HCT116 (cell line): ENCODE measurements at regions not wholly inside any gene's neighbourhood (a gene's known extent, or its start where the extent isn't known, plus 50 kb on each side); places are given as distances from the start of the nearest gene placed in this dataset.

Source experiments
- ATAC-seq: fragments of 200-7000 bp; cut with Tn5 transposase; 2 replicates; pipeline ENCODE4 v1.9.1; 2020; ENCODE audit warnings: mild to moderate bottlenecking, moderate library complexity
- BruUV-seq: library from RNA; stranded (reverse); fragments of 400-500 nt; replicated peaks from 2 replicates; lab custom pipeline; 2021; lab: Mats Ljungman, UMichigan
- CTCF ChIA-PET: fragments of 300-600 bp; sonication (Branson Sonifier 250); formaldehyde crosslinking; loops from one replicate; lab custom pipeline; 2021; ENCODE audit warnings: antibody characterized with exemption; lab: Charles Lee
- POLR2A ChIA-PET: fragments of 300-600, 350-600 bp; sonication (Branson Sonifier 250); formaldehyde crosslinking; loops from one replicate; lab custom pipeline; 2021; ENCODE audit warnings: antibody characterized with exemption; lab: Charles Lee
- RAD21 ChIA-PET, 2 experiments: fragments of 300-600 bp; sonication (Branson Sonifier 250); formaldehyde crosslinking; loops; one replicate each; lab custom pipeline; 2023; ENCODE audit warnings: low total read pairs in 2 of 2; ENCODE audit not compliant: uncharacterized antibody in 2 of 2, unreplicated experiment in 2 of 2, low non-redundant PET in 1 of 2; lab: Charles Lee
- DNase-seq: peaks from one replicate; pipeline ENCODE4 v3.0.0-alpha.2; 2010; ENCODE audit warnings: low read depth, low spot score
- H2AFZ ChIP-seq: fragments of 200-600 bp; shearing (Covaris generic), sonication (generic); 2 replicates; pipeline ENCODE4 v1.6.1; 2017; ENCODE audit warnings: low read depth, mixed run types, mixed read lengths, antibody characterized with exemption, low read length; ENCODE audit not compliant: poor library complexity, severe bottlenecking
- H3K27ac ChIP-seq: 2 replicates; pipeline ENCODE4 v1.5.1; 2012; ENCODE audit warnings: low read depth, low read length
- H3K27me3 ChIP-seq: fragments of 200-600 bp; sonication (generic); 2 replicates; pipeline ENCODE4 v1.6.1; 2016; ENCODE audit warnings: mixed run types, low read length, mixed read lengths; ENCODE audit not compliant: insufficient read depth
- H3K36me3 ChIP-seq, 2 experiments: fragments of 200-500 bp in 1 of 2; fragments of 200-600 bp in 1 of 2; sonication (Bioruptor generic) in 1 of 2; sonication (generic) in 1 of 2; 2 replicates each; pipeline versions ENCODE4 v1.5.1 to v1.6.1; 2014 to 2016; ENCODE audit warnings: low read length in 2 of 2, inconsistent platforms in 1 of 2, mixed read lengths in 1 of 2, mixed run types in 1 of 2; ENCODE audit not compliant: insufficient read depth in 2 of 2, control insufficient read depth in 1 of 2
- H3K4me1 ChIP-seq, 2 experiments: fragments of 200-600 bp in 1 of 2; sonication (generic) in 1 of 2; 2 replicates each; pipeline versions ENCODE4 v1.5.1 to v1.6.1; 2012 to 2017; ENCODE audit warnings: low read length in 2 of 2, inconsistent platforms in 1 of 2, mild to moderate bottlenecking in 1 of 2, mixed read lengths in 1 of 2, mixed run types in 1 of 2, moderate library complexity in 1 of 2; ENCODE audit not compliant: insufficient read depth in 2 of 2, control insufficient read depth in 1 of 2
- H3K4me2 ChIP-seq: fragments of 200-600 bp; sonication (generic); 2 replicates; pipeline ENCODE4 v1.6.1; 2017; ENCODE audit warnings: mixed run types, low read length, mixed read lengths
- H3K4me3 ChIP-seq, 2 experiments: fragments of 200-600 bp in 1 of 2; sonication (generic) in 1 of 2; replicated peaks in 1 of 2; 2 replicates each; pipeline ENCODE4 v1.5.1; 2011 to 2016; ENCODE audit warnings: low read length in 2 of 2, control low read depth in 1 of 2, low read depth in 1 of 2, mild to moderate bottlenecking in 1 of 2, mixed read lengths in 1 of 2, mixed run types in 1 of 2
- H3K79me2 ChIP-seq: fragments of 200-600 bp; sonication (generic); 2 replicates; pipeline ENCODE4 v1.6.1; 2017; ENCODE audit warnings: mild to moderate bottlenecking, mixed run types, low read length, moderate library complexity, mixed read lengths; ENCODE audit not compliant: insufficient read depth
- H3K9ac ChIP-seq: fragments of 200-600 bp; sonication (generic); 2 replicates; pipeline ENCODE4 v1.6.1; 2016; ENCODE audit warnings: low read length, mixed read lengths
- H3K9me2 ChIP-seq: fragments of 200-600 bp; sonication (generic), shearing (Covaris generic); 2 replicates; pipeline ENCODE4 v1.6.1; 2017; ENCODE audit warnings: mixed run types, mild to moderate bottlenecking, moderate library complexity; ENCODE audit not compliant: insufficient read depth
- H3K9me3 ChIP-seq, 2 experiments: fragments of 200-500 bp in 1 of 2; fragments of 200-600 bp in 1 of 2; sonication (Bioruptor generic) in 1 of 2; sonication (generic) in 1 of 2; 2 replicates each; pipeline ENCODE4 v1.6.1; 2014 to 2017; ENCODE audit warnings: low read length in 2 of 2, mixed read lengths in 2 of 2, inconsistent platforms in 1 of 2, low read depth in 1 of 2, mild to moderate bottlenecking in 1 of 2, mixed run types in 1 of 2, moderate library complexity in 1 of 2; ENCODE audit not compliant: control insufficient read depth in 1 of 2, insufficient read depth in 1 of 2
- H4K20me1 ChIP-seq: fragments of 200-600 bp; sonication (generic), shearing (Covaris generic); 2 replicates; pipeline ENCODE4 v1.6.1; 2017; ENCODE audit warnings: mixed run types, mild to moderate bottlenecking, moderate library complexity; ENCODE audit not compliant: insufficient read depth
- EGR1 ChIP-seq: IDR thresholded peaks from 2 replicates; pipeline ENCODE4 v1.6.1; 2012; ENCODE audit warnings: low read depth
- EZH2phosphoT487 ChIP-seq: fragments of 200-600 bp; IDR thresholded peaks from 2 replicates; pipeline ENCODE4 v1.6.1; 2018; ENCODE audit warnings: antibody characterized with exemption, borderline replicate concordance
- FOSL1 ChIP-seq: IDR thresholded peaks from 2 replicates; pipeline ENCODE4 v1.6.1; 2012; ENCODE audit warnings: low read depth
- JUND ChIP-seq: IDR thresholded peaks from 2 replicates; pipeline ENCODE4 v1.6.1; 2012
- POLR2A ChIP-seq: IDR thresholded peaks from 2 replicates; pipeline ENCODE4 v1.7.0; 2011; ENCODE audit warnings: borderline replicate concordance; ENCODE audit not compliant: insufficient read depth, insufficient read length; ENCODE audit errors: extremely low read depth
- POLR2AphosphoS5 ChIP-seq: IDR thresholded peaks from 2 replicates; pipeline ENCODE4 v1.6.1; 2011; ENCODE audit warnings: mild to moderate bottlenecking, low read depth, low read length, moderate library complexity
- SP1 ChIP-seq: IDR thresholded peaks from 2 replicates; pipeline ENCODE4 v1.6.1; 2012; ENCODE audit warnings: low read depth
- SRF ChIP-seq: IDR thresholded peaks from 2 replicates; pipeline ENCODE4 v1.6.1; 2012; ENCODE audit warnings: low read depth
- ZFX ChIP-seq: fragments of 450-650 bp; IDR thresholded peaks from 2 replicates; pipeline ENCODE4 v1.6.1; 2017
- intact Hi-C: fragments of 100-400 bp; cut with micrococcal nuclease; formaldehyde crosslinking; loops from 2 replicates; pipeline ENCODE4 v1.10.0; 2022
- TF ChIP-seq, protein P1 (sequence below), 3 experiments: fragments of 200-600 bp in 1 of 3; sonication (generic) in 1 of 3; IDR thresholded peaks in 2 of 3; conservative IDR thresholded peaks in 1 of 3; 2 replicates each; pipeline ENCODE4 v1.5.1; 2012 to 2017; ENCODE audit warnings: low read depth in 2 of 3, low read length in 2 of 3, antibody characterized with exemption in 1 of 3, borderline replicate concordance in 1 of 3, control low read depth in 1 of 3, mild to moderate bottlenecking in 1 of 3, mixed read lengths in 1 of 3, mixed run types in 1 of 3, moderate library complexity in 1 of 3; ENCODE audit not compliant: insufficient read depth in 1 of 3

DNA sequence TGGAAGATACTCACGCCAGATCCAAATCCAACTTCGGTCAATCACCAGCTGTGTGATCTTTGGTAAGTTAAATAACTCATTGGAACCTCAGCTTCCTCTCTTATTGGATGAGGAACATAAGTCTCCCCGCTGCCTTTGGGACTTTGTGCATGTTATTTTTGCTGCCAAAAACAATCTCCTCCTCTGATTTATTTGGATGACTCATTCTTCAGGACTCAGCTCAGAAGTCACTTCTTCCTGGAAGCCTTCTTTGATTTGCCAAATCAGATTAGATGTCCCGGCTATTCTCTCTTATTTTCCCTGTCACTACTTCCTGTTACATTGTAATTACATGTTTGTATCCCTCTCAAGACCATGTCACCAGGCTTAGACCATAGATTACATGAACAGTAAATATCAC, 138.0 kb upstream of the BOD1L1 start:
- H3K4me2 ChIP-seq, result no peak overlapping the region
- no peaks in the 10 kb centered on the region for H3K36me3 ChIP-seq
- H3K9me2 ChIP-seq, result no peaks in the 10 kb centered on the region
- H3K9ac ChIP-seq, result no peak overlapping the region
- TF ChIP-seq SRF (no peak), POLR2A (no peak), ZFX (no peak), POLR2AphosphoS5 (no peak), EGR1 (no peak)
- no peak for DNase-seq
- ChIA-PET POLR2A (no interaction called here), RAD21 (no interaction called here), CTCF (no interaction called here)
- H3K4me3 ChIP-seq, result no peak overlapping the region
- intact Hi-C loops, result no loop called here
- H3K79me2 ChIP-seq, result no peaks in the 10 kb centered on the region
- H2AFZ ChIP-seq, result no peak overlapping the region
- BruUV-seq, result no TSS peak
- no peak overlapping the region for H3K27ac ChIP-seq
- no peaks in the 10 kb centered on the region for H4K20me1 ChIP-seq
- H3K4me1 ChIP-seq, result no peaks in the 10 kb centered on the region
- no peaks in the 10 kb centered on the region for H3K27me3 ChIP-seq
- no peaks in the 10 kb centered on the region for H3K9me3 ChIP-seq
- ATAC-seq, result no peak

- RAD21 ChIA-PET, result no interaction called here
- Histone ChIP-seq H3K9ac (no peak overlapping the region), H3K36me3 (no peaks in the 10 kb centered on the region), H3K79me2 (no peaks in the 10 kb centered on the region), H3K9me2 (no peaks in the 10 kb centered on the region), H3K27ac (no peak overlapping the region), H3K27me3 (no peaks in the 10 kb centered on the region), H3K4me2 (no peak overlapping the region), H3K4me1 (no peaks in the 10 kb centered on the region), H3K9me3 (no peaks in the 10 kb centered on the region), H2AFZ (no peak overlapping the region), H4K20me1 (no peaks in the 10 kb centered on the region), H3K4me3 (no peak overlapping the region)
- POLR2A ChIA-PET, result no interaction called here
- no peak for DNase-seq
- no TSS peak for BruUV-seq
- no peak for ATAC-seq
- CTCF ChIA-PET, result no interaction called here
- intact Hi-C loops, result no loop called here
- TF ChIP-seq, protein P1, sequence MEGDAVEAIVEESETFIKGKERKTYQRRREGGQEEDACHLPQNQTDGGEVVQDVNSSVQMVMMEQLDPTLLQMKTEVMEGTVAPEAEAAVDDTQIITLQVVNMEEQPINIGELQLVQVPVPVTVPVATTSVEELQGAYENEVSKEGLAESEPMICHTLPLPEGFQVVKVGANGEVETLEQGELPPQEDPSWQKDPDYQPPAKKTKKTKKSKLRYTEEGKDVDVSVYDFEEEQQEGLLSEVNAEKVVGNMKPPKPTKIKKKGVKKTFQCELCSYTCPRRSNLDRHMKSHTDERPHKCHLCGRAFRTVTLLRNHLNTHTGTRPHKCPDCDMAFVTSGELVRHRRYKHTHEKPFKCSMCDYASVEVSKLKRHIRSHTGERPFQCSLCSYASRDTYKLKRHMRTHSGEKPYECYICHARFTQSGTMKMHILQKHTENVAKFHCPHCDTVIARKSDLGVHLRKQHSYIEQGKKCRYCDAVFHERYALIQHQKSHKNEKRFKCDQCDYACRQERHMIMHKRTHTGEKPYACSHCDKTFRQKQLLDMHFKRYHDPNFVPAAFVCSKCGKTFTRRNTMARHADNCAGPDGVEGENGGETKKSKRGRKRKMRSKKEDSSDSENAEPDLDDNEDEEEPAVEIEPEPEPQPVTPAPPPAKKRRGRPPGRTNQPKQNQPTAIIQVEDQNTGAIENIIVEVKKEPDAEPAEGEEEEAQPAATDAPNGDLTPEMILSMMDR (IDR thresholded peaks at IDR 0.05 in 2 of 3, conservative IDR thresholded peaks at IDR 0.05 in 1 of 3; ENCODE audit: borderline replicate concordance in 1 of 3, insufficient read depth in 1 of 3, low read depth in 2 of 3, low read length in 2 of 3), result no peak
- TF ChIP-seq EZH2phosphoT487 (no peak), FOSL1 (no peak), SP1 (no peak), JUND (no peak), POLR2A (no peak)
These were observed 139.4 kb upstream of the BOD1L1 start for GRCh38 chr4:13766761-13767540.
